Esophagus muscularis mucosa (tissue), 4 donors: ENCODE measurements at regions not wholly inside any gene's neighbourhood (a gene's known extent, or its start where the extent isn't known, plus 50 kb on each side); places are given as distances from the start of the nearest gene placed in this dataset.

Experiments
- CTCF ChIP-seq, 3 experiments: fragments of 200-600 bp in 2 of 3; fragments of 450-650 bp in 1 of 3; sonication (generic) in 2 of 3; IDR thresholded peaks; one replicate each; pipeline ENCODE4 v1.5.1; 2017 to 2019; ENCODE audit warnings: antibody characterized with exemption in 3 of 3, mild to moderate bottlenecking in 2 of 3, moderate library complexity in 1 of 3
- EP300 ChIP-seq: sonication (generic); formaldehyde crosslinking; IDR thresholded peaks from one replicate; pipeline ENCODE4 v1.6.1; 2017; ENCODE audit warnings: antibody characterized with exemption
- POLR2AphosphoS5 ChIP-seq, 2 donors: sonication (generic); formaldehyde crosslinking; IDR thresholded peaks; one replicate each; pipeline ENCODE4 v1.6.1; 2017; ENCODE audit warnings: antibody characterized with exemption in 2 of 2

- no peak for TF ChIP-seq POLR2AphosphoS5 (IDR thresholded peaks at IDR 0.05)
- TF ChIP-seq CTCF (IDR thresholded peaks at IDR 0.05): no peak
- no peak for TF ChIP-seq EP300
These were observed 255.9 kb upstream of the KITLG start for GRCh38 chr12:88836156-88836555.
